Breast epithelium (tissue), 3 donors: ENCODE measurements at regions not wholly inside any gene's neighbourhood (a gene's known extent, or its start where the extent isn't known, plus 50 kb on each side); places are given as distances from the start of the nearest gene placed in this dataset.
"Not testable (repeated sequence)": the region's sequence is repeated elsewhere in the genome, so short reads cannot be mapped to it uniquely, and the experiment has no call there.

Experiments used
- POLR2AphosphoS5 ChIP-seq, 3 donors: sonication (generic); formaldehyde crosslinking; IDR thresholded peaks; one replicate each; pipeline ENCODE4 v1.6.1; 2017; ENCODE audit warnings: antibody characterized with exemption in 3 of 3
- TF ChIP-seq, protein P1 (sequence below), 3 donors: fragments of 450-650 bp; IDR thresholded peaks; one replicate each; pipeline ENCODE4 v1.5.1; 2016 to 2017; ENCODE audit warnings: antibody characterized with exemption in 3 of 3, mild to moderate bottlenecking in 3 of 3, moderate library complexity in 3 of 3

DNA sequence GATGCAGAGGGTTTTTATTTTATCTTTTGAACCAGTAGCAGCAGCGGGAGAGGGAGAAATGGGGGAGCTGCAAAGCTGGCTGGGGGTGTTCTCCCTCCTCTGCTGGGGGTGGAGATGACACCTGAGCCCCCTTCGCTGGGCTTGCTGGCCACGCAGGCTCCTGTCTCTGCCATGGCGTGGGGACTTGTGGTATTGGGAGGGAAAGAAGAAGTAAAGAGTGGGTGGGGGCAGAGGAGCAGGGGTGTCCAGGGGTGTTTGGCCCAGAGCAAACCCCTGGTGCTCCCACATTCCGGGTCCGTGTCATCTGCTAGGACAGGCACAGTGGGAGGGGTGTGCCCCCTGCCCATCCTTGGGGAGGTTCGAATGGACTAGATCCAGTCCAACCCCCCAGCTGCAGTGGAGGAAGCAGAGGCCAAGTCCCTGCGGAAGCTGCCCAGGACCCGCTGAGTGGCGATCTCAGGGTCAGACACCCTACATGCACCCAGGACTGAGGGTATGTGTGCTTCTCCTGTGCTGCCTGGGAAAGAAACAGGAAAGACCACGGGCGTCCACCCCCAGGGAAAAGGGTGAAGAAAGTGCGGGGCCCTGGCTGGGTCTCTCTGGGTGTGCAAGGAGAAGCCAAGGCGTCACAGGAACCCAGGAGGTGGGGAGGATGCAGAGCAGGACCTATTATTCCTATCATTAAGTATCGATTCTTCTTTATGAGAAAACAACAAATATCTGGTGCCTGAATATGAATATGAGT is 163.2 kb downstream of the TRIM43 start:
- TF ChIP-seq, protein P1, sequence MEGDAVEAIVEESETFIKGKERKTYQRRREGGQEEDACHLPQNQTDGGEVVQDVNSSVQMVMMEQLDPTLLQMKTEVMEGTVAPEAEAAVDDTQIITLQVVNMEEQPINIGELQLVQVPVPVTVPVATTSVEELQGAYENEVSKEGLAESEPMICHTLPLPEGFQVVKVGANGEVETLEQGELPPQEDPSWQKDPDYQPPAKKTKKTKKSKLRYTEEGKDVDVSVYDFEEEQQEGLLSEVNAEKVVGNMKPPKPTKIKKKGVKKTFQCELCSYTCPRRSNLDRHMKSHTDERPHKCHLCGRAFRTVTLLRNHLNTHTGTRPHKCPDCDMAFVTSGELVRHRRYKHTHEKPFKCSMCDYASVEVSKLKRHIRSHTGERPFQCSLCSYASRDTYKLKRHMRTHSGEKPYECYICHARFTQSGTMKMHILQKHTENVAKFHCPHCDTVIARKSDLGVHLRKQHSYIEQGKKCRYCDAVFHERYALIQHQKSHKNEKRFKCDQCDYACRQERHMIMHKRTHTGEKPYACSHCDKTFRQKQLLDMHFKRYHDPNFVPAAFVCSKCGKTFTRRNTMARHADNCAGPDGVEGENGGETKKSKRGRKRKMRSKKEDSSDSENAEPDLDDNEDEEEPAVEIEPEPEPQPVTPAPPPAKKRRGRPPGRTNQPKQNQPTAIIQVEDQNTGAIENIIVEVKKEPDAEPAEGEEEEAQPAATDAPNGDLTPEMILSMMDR (IDR thresholded peaks at IDR 0.05), result not testable (repeated sequence)
- not testable (repeated sequence) for TF ChIP-seq POLR2AphosphoS5 (IDR thresholded peaks at IDR 0.05)
